K562 (cell line): ENCODE measurements at regions not wholly inside any gene's neighbourhood (a gene's known extent, or its start where the extent isn't known, plus 50 kb on each side); places are given as distances from the start of the nearest gene placed in this dataset.

Experiments used
- ATAC-seq: fragments of 200-7000 bp; cut with Tn5 transposase; 3 replicates; pipeline ENCODE4 v1.9.1; 2020; ENCODE audit warnings: moderate library complexity
- BruUV-seq: library from RNA; stranded (reverse); fragments of 400-500 nt; replicated peaks from 2 replicates; lab custom pipeline; 2021; lab: Mats Ljungman, UMichigan
- CTCF ChIA-PET: fragments of 300-600 bp; formaldehyde crosslinking; extraction: SDS; loops from one replicate; lab custom pipeline; 2021; ENCODE audit warnings: low intra/inter-chr PET ratio; lab: Yijun Ruan, JAX
- POLR2A ChIA-PET: fragments of 300-600, 350-650 bp; sonication (Branson Sonifier 250); formaldehyde crosslinking; extraction: SDS; loops from one replicate; lab custom pipeline; 2021; ENCODE audit warnings: antibody characterized with exemption, inconsistent platforms; lab: Yijun Ruan, JAX
- DNase-seq, 4 experiments: peaks; one replicate each; pipeline versions ENCODE4 v3.0.0 to v3.0.0-alpha.2; 2011 to 2018; ENCODE audit warnings: low spot score in 3 of 4, mixed read lengths in 3 of 4; ENCODE audit errors: extremely low read depth in 1 of 4
- FAIRE-seq: peaks from 2 replicates; lab custom pipeline; 2011; peaks lifted over from hg19 to GRCh38; lab: Jason Lieb, UNC
- H2AFZ ChIP-seq: 2 replicates; pipeline ENCODE4 v1.6.0; 2011; ENCODE audit warnings: low read depth, low read length, control low read depth, inconsistent platforms
- H3K27ac ChIP-seq: fragments of 200-600 bp; 3 replicates; pipeline ENCODE4 v1.8.0; 2011; ENCODE audit warnings: low read depth, mild to moderate bottlenecking, control low read depth, inconsistent platforms, low read length, moderate library complexity, mixed read lengths; ENCODE audit errors: extremely low read depth
- H3K27me3 ChIP-seq, 2 experiments: fragments of 300-600 bp in 1 of 2; 2 replicates in 1 of 2; 3 replicates in 1 of 2; pipeline versions ENCODE4 v1.6.0 to v1.8.0; 2011; ENCODE audit warnings: inconsistent platforms in 2 of 2, low read length in 2 of 2, mild to moderate bottlenecking in 1 of 2, mixed read lengths in 1 of 2, moderate library complexity in 1 of 2; ENCODE audit not compliant: control insufficient read depth in 2 of 2, insufficient read depth in 2 of 2
- H3K36me3 ChIP-seq: fragments of 300-600 bp; 3 replicates; pipeline ENCODE4 v1.8.0; 2011; ENCODE audit warnings: mild to moderate bottlenecking, low read length, inconsistent platforms; ENCODE audit not compliant: control insufficient read depth, insufficient read depth
- H3K4me1 ChIP-seq, 2 experiments: fragments of 200-600 bp in 1 of 2; replicated peaks in 1 of 2; 2 replicates in 1 of 2; 3 replicates in 1 of 2; pipeline versions ENCODE4 v1.5.1 to v1.8.0; 2011; ENCODE audit warnings: inconsistent platforms in 2 of 2, low read length in 2 of 2, mild to moderate bottlenecking in 1 of 2, mixed read lengths in 1 of 2, moderate library complexity in 1 of 2; ENCODE audit not compliant: control insufficient read depth in 2 of 2, insufficient read depth in 2 of 2
- H3K4me2 ChIP-seq: 2 replicates; pipeline ENCODE4 v1.6.1; 2011; ENCODE audit warnings: low read length, control low read depth, inconsistent platforms, mixed read lengths; ENCODE audit not compliant: insufficient read depth
- H3K4me3 ChIP-seq: fragments of 200-600 bp; sonication (generic), shearing (Covaris generic); 2 replicates; pipeline ENCODE4 v1.5.1; 2016; ENCODE audit warnings: control low read depth, inconsistent platforms
- H3K79me2 ChIP-seq: fragments of 200-600 bp; 3 replicates; pipeline ENCODE4 v1.8.0; 2011; ENCODE audit warnings: low read length, inconsistent platforms; ENCODE audit not compliant: control insufficient read depth, insufficient read depth
- H3K9ac ChIP-seq, 2 experiments: 2 replicates each; pipeline versions ENCODE4 v1.6.0 to v1.6.1; 2011; ENCODE audit warnings: low read depth in 2 of 2, low read length in 2 of 2, control low read depth in 1 of 2, inconsistent platforms in 1 of 2, mild to moderate bottlenecking in 1 of 2, mixed read lengths in 1 of 2; ENCODE audit not compliant: insufficient read depth in 1 of 2
- H3K9me1 ChIP-seq: one replicate; pipeline ENCODE4 v1.6.0; 2011; ENCODE audit warnings: inconsistent platforms, mild to moderate bottlenecking, low read length, moderate library complexity; ENCODE audit not compliant: control insufficient read depth, insufficient read depth
- H3K9me3 ChIP-seq: replicated peaks from 2 replicates; pipeline ENCODE4 v1.5.1; 2011; ENCODE audit warnings: low read depth, low read length, inconsistent platforms; ENCODE audit not compliant: control insufficient read depth, insufficient read depth
- H4K20me1 ChIP-seq: replicated peaks from 2 replicates; pipeline ENCODE4 v1.6.1; 2011; ENCODE audit warnings: low read length, inconsistent platforms, mixed read lengths; ENCODE audit not compliant: control insufficient read depth, insufficient read depth
- BRD9 ChIP-seq: fragments of 450-650 bp; IDR thresholded peaks from 2 replicates; pipeline ENCODE4 v1.6.1; 2018; ENCODE audit warnings: low read depth; ENCODE audit not compliant: partially characterized antibody
- CXXC5 ChIP-seq: fragments of 250-450 bp; sonication (Bioruptor Pico); IDR thresholded peaks from 2 replicates; pipeline ENCODE4 v1.8.0; 2022; ENCODE audit warnings: inconsistent platforms, mild to moderate bottlenecking, moderate library complexity
- DMBX1 ChIP-seq: fragments of 250-450 bp; sonication (Bioruptor Pico); IDR thresholded peaks from 2 replicates; pipeline ENCODE4 v1.8.0; 2022; ENCODE audit warnings: inconsistent platforms, mild to moderate bottlenecking, moderate library complexity, borderline replicate concordance
- FOXO4 ChIP-seq: fragments of 450-650 bp; formaldehyde crosslinking; IDR thresholded peaks from 2 replicates; pipeline ENCODE4 v1.4.0; 2020; ENCODE audit warnings: mild to moderate bottlenecking, moderate library complexity
- MECOM ChIP-seq: fragments of 250-450 bp; sonication (Bioruptor Pico); IDR thresholded peaks from 2 replicates; pipeline ENCODE4 v1.8.0; 2022; ENCODE audit warnings: inconsistent platforms
- PHF8 ChIP-seq: fragments of 200-600 bp; sonication (generic); IDR thresholded peaks from 2 replicates; pipeline ENCODE4 v1.6.1; 2012; ENCODE audit warnings: mixed run types, mild to moderate bottlenecking, inconsistent platforms, low read length, moderate library complexity, borderline replicate concordance
- POLR2AphosphoS2 ChIP-seq: IDR thresholded peaks from 2 replicates; pipeline ENCODE4 v1.6.1; 2012; ENCODE audit warnings: low read length, improper control_type of control experiment
- POLR3G ChIP-seq: IDR thresholded peaks from 2 replicates; pipeline ENCODE4 v1.6.1; 2011; ENCODE audit not compliant: insufficient read length, insufficient replicate concordance; ENCODE audit errors: extremely low read depth
- SIRT6 ChIP-seq: IDR thresholded peaks from one replicate; pipeline ENCODE4 v1.6.1; 2012; ENCODE audit warnings: low read depth, mild to moderate bottlenecking, control low read depth, inconsistent platforms, low read length, moderate library complexity
- SMAD2 ChIP-seq: fragments of 150-350 bp; IDR thresholded peaks from 2 replicates; pipeline ENCODE4 v1.6.1; 2014; ENCODE audit warnings: low read depth, mild to moderate bottlenecking, low read length
- SMC3 ChIP-seq: conservative IDR thresholded peaks from 2 replicates; pipeline ENCODE4 v1.6.1; 2011; ENCODE audit warnings: low read depth, low read length, improper control_type of control experiment; ENCODE audit not compliant: insufficient read depth
- ZNF316 ChIP-seq: fragments of 450-650 bp; IDR thresholded peaks from 2 replicates; pipeline ENCODE4 v1.6.1; 2016
- ZNF398 ChIP-seq: fragments of 250-450 bp; sonication (Bioruptor Pico); IDR thresholded peaks from 2 replicates; pipeline ENCODE4 v1.8.0; 2021; ENCODE audit warnings: moderate library complexity, mild to moderate bottlenecking, inconsistent platforms
- WGBS: fragments of 100-300 bp; shearing (Covaris generic); methylation state at CpG from one replicate; pipeline ENCODE4 v1.1.6; 2016; ENCODE audit warnings: low coverage, mixed read lengths; ENCODE audit not compliant: insufficient coverage; ENCODE audit errors: missing lambda C conversion rate; 5-methylcytosine and 5-hydroxymethylcytosine counted together
- in situ Hi-C: fragments of 300-500 bp; cut with MboI; formaldehyde crosslinking; loops from 4 replicates; pipeline ENCODE4 v1.15.0; 2018; ENCODE audit warnings: inconsistent platforms, mixed read lengths
- intact Hi-C: fragments of 100-400 bp; cut with micrococcal nuclease; formaldehyde crosslinking; loops from 2 replicates; pipeline ENCODE4 v1.14.2; 2022

GRCh38 chr22:26998716-26999115 lies 341.3 kb downstream of the MIAT start:
- Histone ChIP-seq H3K4me1 (no peaks in the 10 kb centered on the region), H3K27ac (no peak overlapping the region), H3K79me2 (no peaks in the 10 kb centered on the region), H3K9ac (no peak overlapping the region), H3K4me2 (no peak overlapping the region), H2AFZ (no peak overlapping the region), H4K20me1 (no peaks in the 10 kb centered on the region), H3K9me1 (no peaks in the 10 kb centered on the region), H3K4me3 (no peak overlapping the region), H3K9me3 (no peaks in the 10 kb centered on the region), H3K36me3 (no peaks in the 10 kb centered on the region), H3K27me3 (no peaks in the 10 kb centered on the region)
- FAIRE-seq: no peak
- ChIA-PET CTCF (no interaction called here), POLR2A (no interaction called here)
- intact Hi-C loops (no loop called here), in situ Hi-C loops (no loop called here)
- BruUV-seq: no TSS peak
- no peak for ATAC-seq
- DNase-seq: no peak
- WGBS: 2% methylated on average over 3 of the region's 6 CpGs
- TF ChIP-seq DMBX1: no peak
- TF ChIP-seq ZNF398 (CRISPR knock-in tag): no peak
- TF ChIP-seq CXXC5 (CRISPR knock-in tag): no peak
- no peak for TF ChIP-seq SMAD2
- no peak for TF ChIP-seq MECOM (CRISPR knock-in tag)
- no peak for TF ChIP-seq SMC3
- TF ChIP-seq FOXO4: no peak
- no peak for TF ChIP-seq POLR3G
- TF ChIP-seq PHF8: no peak
- TF ChIP-seq BRD9: no peak
- no peak for TF ChIP-seq POLR2AphosphoS2
- no peak for TF ChIP-seq ZNF316
- TF ChIP-seq SIRT6: no peak
- TF ChIP-seq, all 486 proteins: peak for 0
